OCI-LY7 (cell line): ENCODE measurements at regions not wholly inside any gene's neighbourhood (a gene's known extent, or its start where the extent isn't known, plus 50 kb on each side); places are given as distances from the start of the nearest gene placed in this dataset.

Source experiments
- CTCF ChIP-seq: fragments of 200-600 bp; sonication (generic); conservative IDR thresholded peaks from 2 replicates; pipeline ENCODE4 v1.5.1; 2014; ENCODE audit warnings: mild to moderate bottlenecking, antibody characterized with exemption, low read length, moderate library complexity, mixed read lengths
- EZH2phosphoT487 ChIP-seq: fragments of 200-600 bp; sonication (generic); IDR thresholded peaks from 2 replicates; pipeline ENCODE4 v1.6.1; 2018; ENCODE audit warnings: low read depth, borderline replicate concordance, mild to moderate bottlenecking, mixed run types, antibody characterized with exemption, low read length, moderate library complexity, mixed read lengths

GRCh38 chr4:163269166-163269565, 63.2 kb downstream of the NPY1R start:
- TF ChIP-seq CTCF (no peak), EZH2phosphoT487 (no peak)
